ENCODE measurements at regions not wholly inside any gene's neighbourhood (a gene's known extent, or its start where the extent isn't known, plus 50 kb on each side); places are given as distances from the start of the nearest gene placed in this dataset.
A peak's percentile ranks its signal among the peaks of the same experiment; 100 is the strongest.

DNA sequence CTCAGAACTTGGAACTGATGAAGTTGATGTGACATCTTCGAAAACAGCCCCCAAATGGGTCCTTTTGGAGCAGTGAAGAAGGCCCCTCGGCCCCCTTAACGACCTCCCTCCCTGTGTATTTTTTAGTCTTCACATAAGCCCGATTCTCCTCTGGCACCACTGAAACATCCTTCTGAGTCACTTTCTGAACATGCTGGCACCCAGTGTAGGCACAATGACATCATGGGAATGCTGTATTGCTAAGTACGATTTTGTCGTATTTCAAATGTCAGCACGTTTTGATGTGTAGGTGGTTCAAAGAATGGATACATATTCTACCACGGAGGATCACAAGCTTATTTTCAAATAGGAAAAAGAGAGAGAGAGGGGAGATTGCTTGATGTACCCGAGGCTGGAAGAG is 111.7 kb upstream of the RIOK3 start:
- in situ Hi-C loops (cut with HindIII; ENCODE audit: extremely low pct_ligation_motif_present, low pct_unique_long_range_greater_than_20kb), result no loop called here
- Histone ChIP-seq H3K27me3 (ENCODE audit: control insufficient read depth in 1 of 2, insufficient read depth in 2 of 2, low read length in 2 of 2) (no peaks in the 10 kb centered on the region; a peak in 1 of 5 replicates), H4K20me1 (ENCODE audit: insufficient read depth, low read length) (no peaks in the 10 kb centered on the region), H3K36me3 (replicated peaks in 1 of 2; ENCODE audit: control insufficient read depth in 1 of 2, insufficient read depth in 2 of 2, low read length in 2 of 2) (no peaks in the 10 kb centered on the region), H3K27ac (ENCODE audit: extremely low read length, insufficient read depth, low read length) (no peak overlapping the region), H2AFZ (ENCODE audit: low read length) (no peak overlapping the region), H3K4me1 (ENCODE audit: insufficient read depth, low read length) (no peaks in the 10 kb centered on the region), H3K9ac (ENCODE audit: insufficient read depth, low read depth, low read length) (no peak overlapping the region), H3K4me3 (replicated peaks in 1 of 3; ENCODE audit: insufficient read depth in 1 of 3, low read depth in 2 of 3, low read length in 3 of 3) (no peak overlapping the region), H3K9me3 (ENCODE audit: low read length) (no peaks in the 10 kb centered on the region), H3K4me2 (ENCODE audit: low read depth, low read length) (no peak overlapping the region), H3K79me2 (ENCODE audit: insufficient read depth, low read length) (no peaks in the 10 kb centered on the region)
- ChIA-PET CTCF (ENCODE audit: low intra/inter-chr PET ratio, low total read pairs) (no interaction called here), POLR2A (no interaction called here)
- WGBS (ENCODE audit: low lambda C conversion rate), result 88% methylated on average over 9 of the region's 9 CpGs
- no peak for DNase-seq (ENCODE audit: low spot score)
- 0 out of 4 replicates have a peak, but pooled peaks of 1 of the 2 experiments have one; percentile 13 for TF ChIP-seq MAFK (conservative IDR thresholded peaks at IDR 0.05 in 1 of 2, IDR thresholded peaks at IDR 0.05 in 1 of 2; ENCODE audit: low read length in 2 of 2)
- no peak for TF ChIP-seq MYC (CRISPR knock-in tag; IDR thresholded peaks at IDR 0.05; ENCODE audit: borderline replicate concordance)
- intact Hi-C loops (cut with micrococcal nuclease; ENCODE audit: unreplicated experiment), result no loop called here
- no TSS peak for BruUV-seq (replicated peaks)
- ATAC-seq, result no peak
- no peak for FAIRE-seq

DNA sequence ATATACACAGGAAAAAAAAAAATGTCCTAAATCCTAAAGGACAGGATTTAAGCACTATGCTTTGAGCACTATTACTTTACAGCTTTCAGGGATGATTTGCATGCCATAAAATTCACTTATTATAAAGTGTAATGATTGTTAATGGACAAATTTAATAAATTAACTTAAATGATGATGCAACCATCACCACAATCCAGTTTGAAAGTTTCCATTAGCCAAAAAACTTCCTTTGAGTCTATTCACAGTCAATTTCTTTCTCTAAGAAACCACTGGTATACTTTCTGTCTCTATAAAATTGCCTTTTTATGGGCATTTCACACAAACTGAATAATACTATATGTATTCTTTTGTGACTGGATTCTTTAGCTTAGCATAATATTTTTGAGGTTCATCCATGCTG is 111.1 kb upstream of the RIOK3 start:
- no peaks in the 10 kb centered on the region for H3K27me3 ChIP-seq (ENCODE audit: control insufficient read depth in 1 of 2, insufficient read depth in 2 of 2, low read length in 2 of 2)
- no peaks in the 10 kb centered on the region for H3K79me2 ChIP-seq (ENCODE audit: insufficient read depth, low read length)
- no peak overlapping the region for H3K9ac ChIP-seq (ENCODE audit: insufficient read depth, low read depth, low read length)
- no TSS peak for BruUV-seq (replicated peaks)
- no peak overlapping the region for H2AFZ ChIP-seq (ENCODE audit: low read length)
- no peaks in the 10 kb centered on the region for H3K4me1 ChIP-seq (ENCODE audit: insufficient read depth, low read length)
- no peaks in the 10 kb centered on the region for H3K9me3 ChIP-seq (ENCODE audit: low read length)
- DNase-seq (ENCODE audit: low spot score), result no peak
- no peaks in the 10 kb centered on the region for H3K36me3 ChIP-seq (replicated peaks in 1 of 2; ENCODE audit: control insufficient read depth in 1 of 2, insufficient read depth in 2 of 2, low read length in 2 of 2)
- H3K4me2 ChIP-seq (ENCODE audit: low read depth, low read length), result no peak overlapping the region
- no peak overlapping the region for H3K4me3 ChIP-seq (replicated peaks in 1 of 3; ENCODE audit: insufficient read depth in 1 of 3, low read depth in 2 of 3, low read length in 3 of 3)
- no peak overlapping the region for H3K27ac ChIP-seq (ENCODE audit: extremely low read length, insufficient read depth, low read length)
- no peaks in the 10 kb centered on the region for H4K20me1 ChIP-seq (ENCODE audit: insufficient read depth, low read length)
- FAIRE-seq, result no peak
- CTCF ChIA-PET (ENCODE audit: low intra/inter-chr PET ratio, low total read pairs), result no interaction called here
- intact Hi-C loops (cut with micrococcal nuclease; ENCODE audit: unreplicated experiment) (no loop called here), in situ Hi-C loops (cut with HindIII; ENCODE audit: extremely low pct_ligation_motif_present, low pct_unique_long_range_greater_than_20kb) (no loop called here)
- ATAC-seq, result no peak
- POLR2A ChIA-PET, result no interaction called here
- 0 out of 2 replicates have a peak, but pooled peaks have one; percentile 13 for TF ChIP-seq ATF7 (IDR thresholded peaks at IDR 0.05)
- TF ChIP-seq ATF7 (CRISPR knock-in tag; IDR thresholded peaks at IDR 0.05), result no peak
- no peak for TF ChIP-seq ZBTB7B (CRISPR knock-in tag; IDR thresholded peaks at IDR 0.05)
